GM10248 (cell line): ENCODE measurements at regions not wholly inside any gene's neighbourhood (a gene's known extent, or its start where the extent isn't known, plus 50 kb on each side); places are given as distances from the start of the nearest gene placed in this dataset.

Experiments used
- CTCF ChIA-PET: fragments of 300-600 bp; sonication (Branson Sonifier 250); formaldehyde crosslinking; extraction: SDS; loops from one replicate; lab custom pipeline; 2021; ENCODE audit warnings: antibody characterized with exemption; lab: Yijun Ruan, JAX
- POLR2A ChIA-PET: fragments of 350-650 bp; sonication (Branson Sonifier 250); formaldehyde crosslinking; extraction: SDS; loops from one replicate; lab custom pipeline; 2020; ENCODE audit warnings: antibody characterized with exemption; lab: Yijun Ruan, JAX
- DNase-seq: peaks from one replicate; pipeline ENCODE4 v3.0.0; 2012; ENCODE audit errors: extremely low spot score
- TF ChIP-seq, protein P1 (sequence below): IDR thresholded peaks from 2 replicates; pipeline ENCODE4 v1.5.1; 2012; ENCODE audit warnings: mild to moderate bottlenecking, low read depth; ENCODE audit errors: extremely low read depth, missing control alignments, control extremely low read depth

- ChIA-PET CTCF (interaction anchor here (2.0 kb wide), 1 partner anchor 16 kb away, joined by 4 read pairs; no protein-coding TSS in a partner anchor), POLR2A (no interaction called here)
- DNase-seq, result no peak
Observed at GRCh38 chr20:7078804-7079203, 311.3 kb downstream of the BMP2 start.

GRCh38 chr20:7080472-7080871 lies 313.0 kb downstream of the BMP2 start:
- DNase-seq, result no peak
- TF ChIP-seq, protein P1, sequence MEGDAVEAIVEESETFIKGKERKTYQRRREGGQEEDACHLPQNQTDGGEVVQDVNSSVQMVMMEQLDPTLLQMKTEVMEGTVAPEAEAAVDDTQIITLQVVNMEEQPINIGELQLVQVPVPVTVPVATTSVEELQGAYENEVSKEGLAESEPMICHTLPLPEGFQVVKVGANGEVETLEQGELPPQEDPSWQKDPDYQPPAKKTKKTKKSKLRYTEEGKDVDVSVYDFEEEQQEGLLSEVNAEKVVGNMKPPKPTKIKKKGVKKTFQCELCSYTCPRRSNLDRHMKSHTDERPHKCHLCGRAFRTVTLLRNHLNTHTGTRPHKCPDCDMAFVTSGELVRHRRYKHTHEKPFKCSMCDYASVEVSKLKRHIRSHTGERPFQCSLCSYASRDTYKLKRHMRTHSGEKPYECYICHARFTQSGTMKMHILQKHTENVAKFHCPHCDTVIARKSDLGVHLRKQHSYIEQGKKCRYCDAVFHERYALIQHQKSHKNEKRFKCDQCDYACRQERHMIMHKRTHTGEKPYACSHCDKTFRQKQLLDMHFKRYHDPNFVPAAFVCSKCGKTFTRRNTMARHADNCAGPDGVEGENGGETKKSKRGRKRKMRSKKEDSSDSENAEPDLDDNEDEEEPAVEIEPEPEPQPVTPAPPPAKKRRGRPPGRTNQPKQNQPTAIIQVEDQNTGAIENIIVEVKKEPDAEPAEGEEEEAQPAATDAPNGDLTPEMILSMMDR, result no peak
- POLR2A ChIA-PET, result no interaction called here
- CTCF ChIA-PET, result interaction anchor here (0.9 to 1.0 kb wide), 2 partner anchors 13 to 206 kb away, joined by 3 read pairs; no protein-coding TSS in a partner anchor

More at GRCh38 chr20:7078804-7079203, 311.3 kb downstream of the BMP2 start:
- TF ChIP-seq, protein P1, result no peak

DNA sequence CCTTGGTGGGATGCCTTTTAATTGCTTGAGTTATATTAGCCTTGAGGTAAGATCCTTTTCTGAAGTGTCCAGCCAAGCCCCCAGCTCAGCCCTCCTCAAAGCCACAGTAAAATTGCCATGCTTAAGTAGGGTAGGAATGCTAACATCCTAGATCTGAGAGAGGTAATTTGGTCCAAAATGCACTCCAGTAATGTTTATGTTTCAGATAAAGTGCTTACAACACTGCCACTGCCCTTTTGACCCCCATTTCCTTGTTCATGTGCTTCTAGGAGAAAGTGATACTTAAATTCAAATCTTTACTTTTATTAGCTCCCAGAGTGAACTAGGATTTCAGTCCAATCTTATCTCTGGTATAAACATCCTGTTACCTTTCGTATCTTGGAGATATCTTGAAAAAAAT lies 318.0 kb downstream of the BMP2 start:
- POLR2A ChIA-PET, result no interaction called here
- CTCF ChIA-PET, result no interaction called here
- DNase-seq, result no peak
- TF ChIP-seq, protein P1, result no peak

- CTCF ChIA-PET, result no interaction called here
- TF ChIP-seq, protein P1, result no peak
- DNase-seq, result no peak
- POLR2A ChIA-PET, result no interaction called here
Observed at GRCh38 chr20:7087803-7088202, 320.3 kb downstream of the BMP2 start.

DNA sequence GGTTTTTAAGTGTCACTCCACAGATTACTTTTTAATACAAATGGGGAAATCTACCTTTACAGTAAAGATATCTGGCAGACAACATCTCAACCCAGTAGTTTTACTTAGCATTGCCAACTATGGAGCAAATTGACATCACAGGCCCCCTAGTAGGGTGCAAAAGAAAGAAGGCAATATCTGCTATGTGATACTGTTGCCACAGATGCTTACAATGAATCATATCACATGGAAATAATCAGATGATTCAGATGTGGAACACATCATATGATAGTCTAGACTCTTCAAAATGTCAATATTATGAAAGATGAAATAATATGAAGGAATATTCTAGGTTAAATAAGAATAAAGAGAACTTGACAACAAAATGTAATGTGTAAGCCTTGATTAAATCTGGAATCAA lies 322.5 kb downstream of the BMP2 start:
- ChIA-PET CTCF (interaction anchor here (1.1 kb wide), 1 partner anchor 34 kb away, joined by 3 read pairs; no protein-coding TSS in a partner anchor), POLR2A (no interaction called here)
- DNase-seq, result no peak
- TF ChIP-seq, protein P1, result no peak

DNA sequence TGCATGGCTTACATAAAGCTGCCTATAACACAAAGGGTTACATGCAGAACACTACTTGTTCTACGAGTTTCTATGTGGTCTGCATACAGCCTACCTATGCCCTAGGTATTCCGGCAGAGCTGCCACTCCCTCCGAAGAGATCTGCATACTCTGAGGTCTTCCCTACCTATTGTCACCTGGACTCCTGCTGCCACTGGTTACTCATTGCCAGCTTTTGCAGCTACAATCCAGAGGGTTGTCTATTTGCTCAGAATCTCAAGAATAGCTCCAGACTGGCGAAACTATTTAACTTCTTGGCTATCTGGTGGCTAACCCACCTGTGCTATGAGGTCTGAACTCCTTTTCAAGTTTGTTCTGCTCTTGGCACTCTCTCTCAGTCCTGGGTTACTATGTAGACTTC lies 323.3 kb downstream of the BMP2 start:
- TF ChIP-seq, protein P1, result no peak
- POLR2A ChIA-PET, result no interaction called here
- DNase-seq, result no peak
- CTCF ChIA-PET, result interaction anchor here (1.0 to 1.1 kb wide), 2 partner anchors 8 to 33 kb away, joined by 3 read pairs; no protein-coding TSS in a partner anchor
